ENCODE measurements at regions not wholly inside any gene's neighbourhood (a gene's known extent, or its start where the extent isn't known, plus 50 kb on each side); places are given as distances from the start of the nearest gene placed in this dataset.

- no peak for DNase-seq
Observed at GRCh38 chr13:22332416-22332815, 661.5 kb downstream of the FGF9 start.

GRCh38 chr13:22336460-22336859 is 665.6 kb downstream of the FGF9 start:
- no peak for DNase-seq

GRCh38 chr13:22357132-22357531 is 686.3 kb downstream of the FGF9 start:
- peak; percentile 19 for DNase-seq

GRCh38 chr13:22369090-22369489 is 698.2 kb downstream of the FGF9 start:
- no peak for DNase-seq

- no peak for DNase-seq
Observed at GRCh38 chr13:22369840-22370239, 699.0 kb downstream of the FGF9 start.

GRCh38 chr13:22372261-22372660 is 701.4 kb downstream of the FGF9 start:
- no peak for DNase-seq

GRCh38 chr13:22375151-22375550 is 704.3 kb downstream of the FGF9 start:
- no peak for DNase-seq

GRCh38 chr13:22387899-22388298 is 717.0 kb downstream of the FGF9 start:
- no peak for DNase-seq

- no peak for DNase-seq
Observed at GRCh38 chr13:22399801-22400420, 729.0 kb downstream of the FGF9 start.

GRCh38 chr13:22402682-22403081 is 731.8 kb downstream of the FGF9 start:
- DNase-seq: no peak

- no peak for DNase-seq
Observed at GRCh38 chr13:22403144-22403543, 732.3 kb downstream of the FGF9 start.

- DNase-seq: no peak
Observed at GRCh38 chr13:22405891-22406290, 735.0 kb downstream of the FGF9 start.

- DNase-seq: no peak
Observed at GRCh38 chr13:22412452-22412851, 741.6 kb downstream of the FGF9 start.

- no peak for DNase-seq
Observed at GRCh38 chr13:22422023-22422422, 751.1 kb downstream of the FGF9 start.

- DNase-seq: no peak
Observed at GRCh38 chr13:22422712-22423111, 751.8 kb downstream of the FGF9 start.

GRCh38 chr13:22423261-22423660 is 752.4 kb downstream of the FGF9 start:
- no peak for DNase-seq

GRCh38 chr13:22425087-22425486 is 754.2 kb downstream of the FGF9 start:
- no peak for DNase-seq

GRCh38 chr13:22427066-22427465 is 753.7 kb upstream of the SGCG start:
- DNase-seq: no peak

- no peak for DNase-seq
Observed at GRCh38 chr13:22427783-22428182, 753.0 kb upstream of the SGCG start.

- DNase-seq: no peak
Observed at GRCh38 chr13:22428188-22428828, 752.5 kb upstream of the SGCG start.

GRCh38 chr13:22432690-22433089 is 748.1 kb upstream of the SGCG start:
- DNase-seq: no peak

GRCh38 chr13:22447132-22447886 is 733.5 kb upstream of the SGCG start:
- no peak for DNase-seq

GRCh38 chr13:22449251-22449650 is 731.5 kb upstream of the SGCG start:
- no peak for DNase-seq

GRCh38 chr13:22451327-22451741 is 729.4 kb upstream of the SGCG start:
- DNase-seq: no peak
